Sigmoid colon (tissue), 6 donors: ENCODE measurements at regions not wholly inside any gene's neighbourhood (a gene's known extent, or its start where the extent isn't known, plus 50 kb on each side); places are given as distances from the start of the nearest gene placed in this dataset.

ENCODE experiments used
- DNase-seq: peaks from one replicate; pipeline ENCODE4 v3.0.0-alpha.2; 2019
- H3K27ac ChIP-seq, 4 donors: fragments of 200-600 bp; sonication (generic); one replicate each; pipeline ENCODE4 v1.5.1; 2016 to 2019; ENCODE audit warnings: mild to moderate bottlenecking in 1 of 4
- H3K27me3 ChIP-seq, 3 donors: fragments of 200-600 bp; sonication (generic); one replicate each; pipeline ENCODE4 v1.5.1; 2019; ENCODE audit warnings: mild to moderate bottlenecking in 1 of 3
- H3K36me3 ChIP-seq, 4 donors: fragments of 200-600 bp; sonication (generic); one replicate each; pipeline ENCODE4 v1.5.1; 2016 to 2019
- H3K4me1 ChIP-seq, 4 donors: fragments of 200-600 bp; sonication (generic); one replicate each; pipeline ENCODE4 v1.5.1; 2017 to 2019
- H3K4me3 ChIP-seq, 4 donors: fragments of 200-600 bp; sonication (generic); one replicate each; pipeline ENCODE4 v1.5.1; 2017 to 2019; ENCODE audit warnings: mild to moderate bottlenecking in 2 of 4, moderate library complexity in 1 of 4
- H3K9me3 ChIP-seq, 4 donors: fragments of 200-600 bp in 3 of 4; sonication (generic) in 3 of 4; one replicate each; pipeline versions ENCODE4 v1.5.1 to v1.6.1; 2013 to 2019
- EP300 ChIP-seq, 4 donors: sonication (generic); formaldehyde crosslinking; IDR thresholded peaks; one replicate each; pipeline ENCODE4 v1.6.1; 2017; ENCODE audit warnings: antibody characterized with exemption in 4 of 4
- POLR2A ChIP-seq, 2 donors: fragments of 450-650 bp; IDR thresholded peaks; one replicate each; pipeline ENCODE4 v1.6.1; 2016; ENCODE audit warnings: antibody characterized with exemption in 2 of 2, mild to moderate bottlenecking in 2 of 2, moderate library complexity in 2 of 2
- POLR2AphosphoS5 ChIP-seq, 4 donors: sonication (generic); formaldehyde crosslinking; IDR thresholded peaks; one replicate each; pipeline ENCODE4 v1.6.1; 2017; ENCODE audit warnings: antibody characterized with exemption in 4 of 4
- WGBS, 2 donors: extraction: QIAGEN DNeasy Blood & Tissue Kit; methylation state at CpG; one replicate each; pipeline ENCODE4 v1.1.7; 2013; 5-methylcytosine and 5-hydroxymethylcytosine counted together
- intact Hi-C: fragments of 100-400 bp; cut with DNase I; formaldehyde crosslinking; loops from one replicate; pipeline ENCODE4 v1.15.1; 2023
- TF ChIP-seq, protein P1 (sequence below), 4 experiments: fragments of 450-650 bp in 3 of 4; fragments of 200-600 bp in 1 of 4; IDR thresholded peaks; one replicate each; pipeline ENCODE4 v1.5.1; 2016 to 2019; ENCODE audit warnings: antibody characterized with exemption in 4 of 4, mild to moderate bottlenecking in 3 of 4, moderate library complexity in 2 of 4
- donor health status: healthy with polysubstance abuse.
- donor health status: healthy.

DNA sequence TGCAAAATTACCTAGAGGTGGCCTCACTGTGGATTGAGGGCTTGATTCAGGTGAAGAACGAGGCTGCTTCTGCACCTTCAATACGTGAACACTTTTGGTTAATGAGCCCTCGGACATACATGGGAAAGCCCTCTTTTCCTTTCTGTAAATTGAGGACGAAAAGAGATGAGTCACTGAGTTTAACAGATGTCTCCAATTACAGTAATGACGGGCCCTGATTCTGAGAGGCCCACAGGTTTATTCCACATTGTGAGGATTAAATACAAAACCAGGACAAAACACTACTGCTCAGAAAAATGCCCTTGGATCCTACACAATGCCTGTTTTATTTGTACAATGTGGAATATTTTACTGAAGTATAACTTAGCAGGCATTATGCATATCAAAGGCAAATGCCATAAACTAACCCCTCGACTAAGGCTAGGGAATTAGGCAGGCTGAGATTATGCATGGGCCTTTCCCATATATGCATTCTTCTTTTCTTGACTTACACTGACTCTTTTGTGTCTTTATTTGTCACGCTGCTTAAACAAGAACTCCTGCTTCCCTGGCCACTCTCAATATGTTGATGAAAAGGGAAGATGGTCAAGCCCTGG lies 819.9 kb downstream of the OLFM4 start:
- DNase-seq: no peak
- no peaks in the 10 kb centered on the region for H3K36me3 ChIP-seq
- no peak for TF ChIP-seq POLR2AphosphoS5 (IDR thresholded peaks at IDR 0.05)
- H3K4me3 ChIP-seq: no peak overlapping the region
- H3K27me3 ChIP-seq: no peaks in the 10 kb centered on the region
- H3K27ac ChIP-seq: no peak overlapping the region
- peaks cover 0 to 3% (median 0%) of the 10 kb centered on the region in 4 donors for H3K9me3 ChIP-seq
- H3K4me1 ChIP-seq: no peaks in the 10 kb centered on the region
- WGBS, 2 donors: 66 to 70% methylated on average over 7 of the region's 7 CpGs
- intact Hi-C loops: no loop called here

DNA sequence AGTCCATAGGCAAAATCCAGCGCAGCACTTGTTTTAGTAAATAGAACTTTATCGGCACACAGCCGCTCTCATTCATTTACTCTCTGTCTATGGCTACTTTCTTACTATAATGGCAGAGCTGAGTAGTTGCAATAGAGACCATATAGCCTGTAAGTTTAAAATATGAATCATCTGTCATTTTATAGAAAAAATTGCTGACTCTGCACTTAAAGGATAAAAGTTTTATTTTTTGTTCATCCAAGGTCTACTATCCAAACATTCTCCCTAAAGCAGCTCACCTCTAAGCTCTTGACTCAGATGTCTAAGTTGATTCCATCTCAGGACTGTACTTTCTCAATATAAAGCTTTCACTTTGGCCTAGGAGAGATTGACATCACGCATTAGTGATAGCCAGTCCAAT lies 825.7 kb downstream of the OLFM4 start:
- DNase-seq: no peak
- intact Hi-C loops: no loop called here
- WGBS, 2 donors: 91 to 93% methylated on average over 4 of the region's 4 CpGs
- H3K9me3 ChIP-seq: peaks cover 0 to under 1% (median 0%) of the 10 kb centered on the region in 4 donors
- no peaks in the 10 kb centered on the region for H3K36me3 ChIP-seq
- H3K27ac ChIP-seq: no peak overlapping the region
- H3K4me1 ChIP-seq: no peaks in the 10 kb centered on the region
- TF ChIP-seq EP300 (IDR thresholded peaks at IDR 0.05): no peak
- TF ChIP-seq POLR2A (IDR thresholded peaks at IDR 0.05): no peak
- TF ChIP-seq, protein P1, sequence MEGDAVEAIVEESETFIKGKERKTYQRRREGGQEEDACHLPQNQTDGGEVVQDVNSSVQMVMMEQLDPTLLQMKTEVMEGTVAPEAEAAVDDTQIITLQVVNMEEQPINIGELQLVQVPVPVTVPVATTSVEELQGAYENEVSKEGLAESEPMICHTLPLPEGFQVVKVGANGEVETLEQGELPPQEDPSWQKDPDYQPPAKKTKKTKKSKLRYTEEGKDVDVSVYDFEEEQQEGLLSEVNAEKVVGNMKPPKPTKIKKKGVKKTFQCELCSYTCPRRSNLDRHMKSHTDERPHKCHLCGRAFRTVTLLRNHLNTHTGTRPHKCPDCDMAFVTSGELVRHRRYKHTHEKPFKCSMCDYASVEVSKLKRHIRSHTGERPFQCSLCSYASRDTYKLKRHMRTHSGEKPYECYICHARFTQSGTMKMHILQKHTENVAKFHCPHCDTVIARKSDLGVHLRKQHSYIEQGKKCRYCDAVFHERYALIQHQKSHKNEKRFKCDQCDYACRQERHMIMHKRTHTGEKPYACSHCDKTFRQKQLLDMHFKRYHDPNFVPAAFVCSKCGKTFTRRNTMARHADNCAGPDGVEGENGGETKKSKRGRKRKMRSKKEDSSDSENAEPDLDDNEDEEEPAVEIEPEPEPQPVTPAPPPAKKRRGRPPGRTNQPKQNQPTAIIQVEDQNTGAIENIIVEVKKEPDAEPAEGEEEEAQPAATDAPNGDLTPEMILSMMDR (IDR thresholded peaks at IDR 0.05): no peak
- no peak for TF ChIP-seq POLR2AphosphoS5 (IDR thresholded peaks at IDR 0.05)
- H3K27me3 ChIP-seq: no peaks in the 10 kb centered on the region
- no peak overlapping the region for H3K4me3 ChIP-seq

DNA sequence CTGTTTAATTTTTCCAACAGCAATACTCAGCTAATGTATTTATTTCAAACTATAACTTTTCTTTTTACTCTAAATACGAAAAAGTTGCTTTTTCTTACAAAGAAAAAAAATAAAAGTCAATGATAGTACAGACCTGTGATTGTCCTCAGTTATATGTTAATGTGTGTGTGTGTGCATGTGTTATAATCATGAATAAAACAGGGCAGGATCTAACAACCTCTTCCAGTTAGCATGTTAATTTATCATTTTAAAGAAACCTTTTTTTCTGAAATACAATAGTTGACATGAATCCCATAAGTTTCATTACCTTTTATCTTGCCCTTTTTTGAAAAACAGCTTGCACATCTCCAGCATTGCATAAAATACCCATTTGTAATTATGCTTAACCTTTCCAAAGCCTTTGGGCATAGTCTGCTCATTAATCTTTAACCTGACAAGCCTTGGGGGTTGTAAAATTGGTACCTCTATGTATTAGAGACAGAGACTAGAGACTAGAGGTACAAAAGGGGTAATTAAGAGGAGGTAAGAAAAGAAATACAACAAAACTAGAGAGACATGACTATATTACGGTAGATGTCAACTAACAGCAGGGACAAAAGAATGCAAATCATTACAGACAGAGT lies 828.1 kb downstream of the OLFM4 start:
- 39 to 58% methylated on average over 2 of the region's 2 CpGs for WGBS, 2 donors
- DNase-seq: no peak
- Histone ChIP-seq H3K4me1 (no peaks in the 10 kb centered on the region), H3K27ac (no peak overlapping the region), H3K27me3 (no peaks in the 10 kb centered on the region), H3K4me3 (no peak overlapping the region), H3K36me3 (no peaks in the 10 kb centered on the region), H3K9me3 (no peaks in the 10 kb centered on the region)
- TF ChIP-seq POLR2A (IDR thresholded peaks at IDR 0.05): no peak
- TF ChIP-seq POLR2AphosphoS5 (IDR thresholded peaks at IDR 0.05): no peak
- TF ChIP-seq, protein P1 (IDR thresholded peaks at IDR 0.05): no peak
- TF ChIP-seq EP300 (IDR thresholded peaks at IDR 0.05): no peak
- intact Hi-C loops: no loop called here

DNA sequence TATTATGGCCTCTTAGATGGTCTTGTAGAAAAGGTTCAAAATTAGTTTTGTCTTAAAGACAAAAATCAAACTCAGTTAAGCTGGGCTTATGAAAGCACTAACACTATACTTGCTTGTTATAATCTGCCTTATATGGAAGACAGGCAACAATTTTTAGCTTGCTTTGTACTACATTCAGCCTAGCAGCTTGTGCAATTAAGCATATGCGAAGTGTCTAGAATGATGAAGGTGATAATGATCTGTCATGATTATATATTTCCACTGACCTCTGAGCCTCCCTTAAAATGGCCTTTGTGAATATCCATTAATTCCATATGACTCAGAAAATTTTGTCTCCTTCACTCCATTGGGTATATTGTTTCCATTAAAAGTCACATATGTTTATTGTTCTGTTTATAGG lies 834.9 kb downstream of the OLFM4 start:
- intact Hi-C loops: no loop called here
- DNase-seq: no peak
- H3K27me3 ChIP-seq: no peaks in the 10 kb centered on the region
- no peaks in the 10 kb centered on the region for H3K4me1 ChIP-seq
- H3K4me3 ChIP-seq: no peak overlapping the region
- no peaks in the 10 kb centered on the region for H3K36me3 ChIP-seq
- 86 to 94% methylated on average over 1 of the region's 1 CpG for WGBS, 2 donors
- no peak overlapping the region for H3K27ac ChIP-seq
- H3K9me3 ChIP-seq: no peaks in the 10 kb centered on the region
- TF ChIP-seq EP300 (IDR thresholded peaks at IDR 0.05) (no peak), POLR2A (IDR thresholded peaks at IDR 0.05) (no peak), POLR2AphosphoS5 (IDR thresholded peaks at IDR 0.05) (no peak)
- TF ChIP-seq, protein P1 (IDR thresholded peaks at IDR 0.05): no peak

DNA sequence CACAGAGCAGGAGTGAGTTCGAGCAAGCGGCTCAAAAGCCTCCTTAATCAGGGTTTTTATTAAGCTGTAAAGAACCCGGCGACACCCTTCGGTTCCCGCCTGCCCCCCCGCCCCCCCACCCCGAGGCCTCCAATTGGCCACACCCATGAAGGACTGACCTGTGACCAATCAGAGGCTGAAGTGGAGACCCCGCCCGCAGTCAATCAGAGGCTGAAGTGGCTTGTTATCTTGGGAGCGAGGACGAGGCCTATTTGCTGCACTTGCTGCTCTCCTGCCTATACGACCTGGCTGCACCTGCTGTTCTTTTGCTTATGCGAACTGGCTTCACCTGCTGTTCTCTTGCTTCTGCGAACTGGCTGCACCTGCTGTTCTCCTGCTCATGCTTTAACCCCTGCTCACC lies 844.9 kb downstream of the OLFM4 start:
- H3K27me3 ChIP-seq: no peaks in the 10 kb centered on the region

DNA sequence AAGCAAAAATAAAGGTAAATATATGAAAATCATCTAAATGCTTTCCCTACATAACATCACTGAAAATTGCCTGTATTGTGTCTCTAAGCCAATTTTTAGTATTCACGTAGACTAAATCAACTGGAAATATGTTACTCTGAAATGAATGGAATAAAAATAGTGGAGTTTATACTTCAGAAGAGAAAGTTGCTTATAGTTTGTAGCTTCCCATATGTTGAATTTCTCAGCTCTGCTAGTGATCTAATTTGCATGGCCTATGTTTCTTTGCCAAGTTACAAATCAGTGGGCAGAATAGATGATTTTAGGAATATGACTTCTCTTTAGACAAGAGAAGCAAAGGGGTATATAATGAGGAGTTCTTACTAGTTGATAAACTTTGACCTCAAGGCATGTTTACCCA lies 850.2 kb downstream of the OLFM4 start:
- 83 to 89% methylated on average over 1 of the region's 1 CpG for WGBS, 2 donors
- TF ChIP-seq, protein P1 (IDR thresholded peaks at IDR 0.05): no peak
- TF ChIP-seq EP300 (IDR thresholded peaks at IDR 0.05) (no peak), POLR2AphosphoS5 (IDR thresholded peaks at IDR 0.05) (no peak), POLR2A (IDR thresholded peaks at IDR 0.05) (no peak)

More for the DNA sequence above, 844.9 kb downstream of the OLFM4 start:
- Histone ChIP-seq H3K4me1 (no peaks in the 10 kb centered on the region), H3K27ac (no peak overlapping the region), H3K9me3 (no peaks in the 10 kb centered on the region), H3K4me3 (no peak overlapping the region), H3K36me3 (no peaks in the 10 kb centered on the region)
- intact Hi-C loops: no loop called here
- DNase-seq: no peak
- 79 to 89% methylated on average over 15 of the region's 15 CpGs for WGBS, 2 donors
- TF ChIP-seq POLR2A (IDR thresholded peaks at IDR 0.05) (no peak), EP300 (IDR thresholded peaks at IDR 0.05) (no peak)

More for the DNA sequence above, 850.2 kb downstream of the OLFM4 start:
- DNase-seq: no peak
- no peaks in the 10 kb centered on the region for H3K36me3 ChIP-seq
- no peaks in the 10 kb centered on the region for H3K27me3 ChIP-seq
- H3K4me1 ChIP-seq: no peaks in the 10 kb centered on the region
- no peak overlapping the region for H3K4me3 ChIP-seq
- intact Hi-C loops: no loop called here
- no peak overlapping the region for H3K27ac ChIP-seq
- H3K9me3 ChIP-seq: no peaks in the 10 kb centered on the region
